Ectodermal cell (in vitro differentiated cells): ENCODE measurements at regions not wholly inside any gene's neighbourhood (a gene's known extent, or its start where the extent isn't known, plus 50 kb on each side); places are given as distances from the start of the nearest gene placed in this dataset.

Experiments used
- H3K27ac ChIP-seq: 2 replicates; pipeline ENCODE4 v1.7.0; 2013; ENCODE audit warnings: mild to moderate bottlenecking, low read depth, low read length; ENCODE audit not compliant: insufficient read depth, poor library complexity, severe bottlenecking
- H3K27me3 ChIP-seq: 2 replicates; pipeline ENCODE4 v1.7.0; 2013; ENCODE audit warnings: mild to moderate bottlenecking, low read length; ENCODE audit not compliant: insufficient read depth, control insufficient read depth, poor library complexity, severe bottlenecking
- H3K36me3 ChIP-seq: one replicate; pipeline ENCODE4 v1.7.0; 2013; ENCODE audit warnings: low read length; ENCODE audit not compliant: control insufficient read depth, insufficient read depth
- H3K4me1 ChIP-seq: one replicate; pipeline ENCODE4 v1.7.0; 2013; ENCODE audit warnings: low read length; ENCODE audit not compliant: control insufficient read depth, insufficient read depth
- H3K4me3 ChIP-seq: 2 replicates; pipeline ENCODE4 v1.7.0; 2013; ENCODE audit warnings: low read depth, low read length, control low read depth; ENCODE audit not compliant: insufficient read depth
- H3K9me3 ChIP-seq: 2 replicates; pipeline ENCODE4 v1.7.0; 2013; ENCODE audit warnings: mild to moderate bottlenecking, low read length, moderate library complexity; ENCODE audit not compliant: control insufficient read depth
- WGBS, 2 experiments: methylation state at CpG; one replicate each; pipeline ENCODE4 v1.1.7; 2013; ENCODE audit warnings: missing lambda C conversion rate in 2 of 2; 5-methylcytosine and 5-hydroxymethylcytosine counted together

GRCh38 chr3:6510713-6511112 lies 350.2 kb upstream of the GRM7 start:
- no peaks in the 10 kb centered on the region for H3K36me3 ChIP-seq
- no peak overlapping the region for H3K4me3 ChIP-seq
- WGBS, 2 experiments: 100% methylated on average over 1 of the region's 1 CpG; no CpG with 5 or more reads in 1 of the 2 experiments
- no peaks in the 10 kb centered on the region for H3K4me1 ChIP-seq
- H3K9me3 ChIP-seq: no peaks in the 10 kb centered on the region
- no peaks in the 10 kb centered on the region for H3K27me3 ChIP-seq
- H3K27ac ChIP-seq: no peak overlapping the region

DNA sequence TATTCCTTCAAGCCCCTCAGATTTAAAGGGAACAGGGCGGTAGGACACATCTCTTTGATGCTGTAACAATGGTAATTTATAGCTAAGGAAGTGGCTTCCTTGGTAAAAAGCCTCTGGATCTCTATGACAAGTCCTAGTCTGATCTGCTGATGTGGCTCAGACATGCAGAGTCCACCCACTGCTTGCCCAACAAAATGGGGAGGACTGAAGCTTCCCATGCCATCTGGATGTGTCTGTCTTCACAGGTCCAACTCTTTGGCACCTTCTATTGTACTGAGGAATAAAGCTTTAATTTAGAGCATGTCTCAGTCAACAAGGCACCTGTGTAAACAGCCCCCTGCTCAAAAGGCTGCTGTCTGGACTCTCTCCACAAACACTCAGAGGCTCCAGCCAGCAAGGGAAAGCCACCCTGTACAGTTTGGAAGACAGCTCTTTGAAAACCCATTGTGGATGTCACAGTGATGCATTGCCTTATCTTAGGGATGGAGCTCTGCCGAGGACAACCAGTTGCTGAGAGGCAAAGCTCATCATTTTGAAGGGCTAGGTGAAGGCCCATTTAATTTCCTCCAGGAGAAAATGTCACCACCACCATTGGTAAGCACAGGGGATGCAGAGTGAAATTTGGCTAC lies 348.6 kb upstream of the GRM7 start:
- WGBS, 2 experiments: 85 to 92% methylated on average over 2 of the region's 2 CpGs
- Histone ChIP-seq H3K27me3 (no peaks in the 10 kb centered on the region), H3K4me1 (no peaks in the 10 kb centered on the region), H3K9me3 (no peaks in the 10 kb centered on the region), H3K4me3 (no peak overlapping the region), H3K36me3 (no peaks in the 10 kb centered on the region), H3K27ac (no peak overlapping the region)

DNA sequence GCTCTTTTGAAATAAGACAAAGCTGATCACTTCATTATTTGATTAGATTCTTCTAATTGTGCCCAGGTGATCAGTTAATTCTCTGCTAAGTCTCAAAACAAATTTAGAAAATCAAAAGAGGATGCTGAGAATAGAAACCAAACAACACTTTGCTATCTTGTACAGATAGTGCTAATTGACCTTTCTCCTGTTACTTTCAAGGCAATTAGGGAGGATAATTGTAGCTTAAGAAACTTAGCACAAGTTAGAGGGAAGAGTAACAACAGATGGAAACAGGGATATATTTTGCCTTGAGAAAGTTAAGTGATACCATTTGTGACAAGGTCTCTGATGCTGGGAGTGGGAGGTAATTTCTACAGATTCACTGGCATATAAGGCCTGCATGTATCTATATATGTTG lies 344.8 kb upstream of the GRM7 start:
- Histone ChIP-seq H3K9me3 (no peaks in the 10 kb centered on the region), H3K36me3 (no peaks in the 10 kb centered on the region), H3K4me3 (no peak overlapping the region), H3K4me1 (no peaks in the 10 kb centered on the region), H3K27me3 (no peaks in the 10 kb centered on the region), H3K27ac (no peak overlapping the region)

- no peak overlapping the region for H3K27ac ChIP-seq
- no peaks in the 10 kb centered on the region for H3K36me3 ChIP-seq
- H3K4me1 ChIP-seq: no peaks in the 10 kb centered on the region
- WGBS, 2 experiments: 96 to 98% methylated on average over 2 of the region's 2 CpGs
- no peaks in the 10 kb centered on the region for H3K27me3 ChIP-seq
- no peaks in the 10 kb centered on the region for H3K9me3 ChIP-seq
- H3K4me3 ChIP-seq: no peak overlapping the region
Observed at GRCh38 chr3:6516694-6517093, 344.2 kb upstream of the GRM7 start.

DNA sequence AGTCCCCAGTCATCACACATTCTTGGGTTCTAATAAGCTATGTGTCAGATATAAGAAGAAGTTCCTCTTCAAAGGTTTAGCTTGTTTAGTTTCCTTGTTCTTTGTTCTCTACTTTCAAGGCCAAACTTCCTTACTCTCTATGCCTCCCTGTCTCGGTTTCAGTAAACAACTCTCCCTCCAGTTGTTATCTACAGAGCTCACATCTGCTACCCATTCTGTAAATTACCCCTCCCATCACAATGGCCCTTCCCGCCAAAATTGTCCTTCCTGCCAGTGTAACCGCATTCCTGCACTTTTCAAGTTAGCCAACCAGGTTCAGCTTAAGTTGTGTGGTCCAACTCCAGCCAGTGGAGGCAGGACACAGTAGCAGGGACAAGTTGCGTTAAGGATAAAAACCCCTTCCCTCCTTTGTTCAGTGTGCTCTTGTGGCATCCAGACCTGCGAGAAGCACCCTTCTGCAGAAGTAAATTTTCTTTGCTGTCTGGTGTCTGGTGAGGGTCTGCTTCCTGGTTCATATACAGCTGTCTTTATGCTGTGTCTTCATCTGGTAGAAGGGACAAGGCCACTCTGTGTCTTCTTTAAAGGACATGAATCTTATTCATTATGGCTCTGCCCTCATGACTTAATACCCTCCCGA lies 342.1 kb upstream of the GRM7 start:
- WGBS, 2 experiments: 91 to 93% methylated on average over 5 to 6 of the region's 6 CpGs
- H3K4me1 ChIP-seq: no peaks in the 10 kb centered on the region
- H3K9me3 ChIP-seq: no peaks in the 10 kb centered on the region
- no peaks in the 10 kb centered on the region for H3K27me3 ChIP-seq
- H3K27ac ChIP-seq: no peak overlapping the region
- no peak overlapping the region for H3K4me3 ChIP-seq
- H3K36me3 ChIP-seq: no peaks in the 10 kb centered on the region

DNA sequence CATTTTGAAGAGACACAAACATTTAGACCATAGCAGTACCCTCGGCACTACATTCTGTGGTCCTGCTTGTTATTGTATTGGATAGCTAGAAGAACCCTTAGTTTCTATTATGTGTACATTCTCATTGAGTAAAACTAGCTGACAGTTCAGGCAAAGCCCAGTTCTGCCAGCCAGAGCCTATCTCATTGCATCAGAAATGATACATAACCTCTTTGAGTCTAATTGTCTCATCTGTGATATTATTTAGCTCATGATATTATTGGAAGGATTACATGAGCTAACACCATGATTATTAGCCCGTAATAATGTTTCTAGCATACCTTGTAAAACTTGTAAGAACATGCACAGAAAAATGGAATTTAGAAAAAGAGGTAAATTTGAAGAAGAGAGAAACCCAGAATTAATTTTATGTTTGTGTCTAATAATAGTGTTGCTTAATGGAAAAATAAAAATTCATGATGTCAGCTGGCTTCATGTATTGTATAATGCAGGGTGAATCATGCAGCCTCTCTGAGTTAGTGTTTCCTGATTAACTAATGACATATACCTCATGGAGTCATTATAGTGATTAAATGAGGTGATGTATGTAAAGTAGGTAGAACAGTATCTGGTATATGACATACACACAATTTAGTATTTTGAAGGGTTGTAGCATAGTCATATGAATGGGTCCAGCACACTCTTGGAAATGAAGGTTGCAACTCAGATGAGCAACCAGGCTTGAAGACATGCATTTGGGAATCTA lies 339.4 kb upstream of the GRM7 start:
- H3K27me3 ChIP-seq: no peaks in the 10 kb centered on the region
- H3K9me3 ChIP-seq: no peaks in the 10 kb centered on the region
- H3K27ac ChIP-seq: no peak overlapping the region
- no peaks in the 10 kb centered on the region for H3K36me3 ChIP-seq
- H3K4me1 ChIP-seq: no peaks in the 10 kb centered on the region
- no peak overlapping the region for H3K4me3 ChIP-seq
- WGBS, 2 experiments: 93 to 100% methylated on average over 1 to 2 of the region's 2 CpGs

- H3K36me3 ChIP-seq: no peaks in the 10 kb centered on the region
- H3K27ac ChIP-seq: no peak overlapping the region
- no peak overlapping the region for H3K4me3 ChIP-seq
- no peaks in the 10 kb centered on the region for H3K4me1 ChIP-seq
- H3K9me3 ChIP-seq: no peaks in the 10 kb centered on the region
- H3K27me3 ChIP-seq: no peaks in the 10 kb centered on the region
Observed at GRCh38 chr3:6522191-6522590, 338.7 kb upstream of the GRM7 start.

DNA sequence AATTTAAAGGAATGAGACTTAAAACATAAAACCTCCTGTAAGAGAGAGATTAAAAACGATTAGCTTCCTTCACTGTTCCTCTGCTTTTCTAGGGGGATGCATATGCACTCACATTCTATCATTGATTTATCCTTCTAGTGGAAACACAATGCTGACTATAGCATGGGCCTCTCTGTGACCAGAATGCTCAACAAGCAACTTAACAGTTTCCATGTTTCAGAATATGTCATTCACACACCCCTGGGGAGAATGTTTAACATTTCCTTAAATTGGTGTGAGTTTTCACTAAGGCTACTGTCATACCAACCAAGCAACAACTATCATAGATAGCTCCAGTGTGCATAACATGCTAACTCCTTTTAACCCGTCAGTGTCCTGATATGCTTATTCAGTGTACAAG lies 337.9 kb upstream of the GRM7 start:
- no peak overlapping the region for H3K27ac ChIP-seq
- H3K4me3 ChIP-seq: no peak overlapping the region
- H3K27me3 ChIP-seq: no peaks in the 10 kb centered on the region
- H3K9me3 ChIP-seq: no peaks in the 10 kb centered on the region
- H3K4me1 ChIP-seq: no peaks in the 10 kb centered on the region
- H3K36me3 ChIP-seq: no peaks in the 10 kb centered on the region
- WGBS, 2 experiments: 90 to 100% methylated on average over 1 to 2 of the region's 2 CpGs

- Histone ChIP-seq H3K27ac (no peak overlapping the region), H3K9me3 (no peaks in the 10 kb centered on the region), H3K27me3 (no peaks in the 10 kb centered on the region), H3K36me3 (no peaks in the 10 kb centered on the region), H3K4me1 (no peaks in the 10 kb centered on the region), H3K4me3 (no peak overlapping the region)
- WGBS, 2 experiments: no CpG with 5 or more reads among the region's 1 CpG
Observed at GRCh38 chr3:6524479-6524878, 336.4 kb upstream of the GRM7 start.

DNA sequence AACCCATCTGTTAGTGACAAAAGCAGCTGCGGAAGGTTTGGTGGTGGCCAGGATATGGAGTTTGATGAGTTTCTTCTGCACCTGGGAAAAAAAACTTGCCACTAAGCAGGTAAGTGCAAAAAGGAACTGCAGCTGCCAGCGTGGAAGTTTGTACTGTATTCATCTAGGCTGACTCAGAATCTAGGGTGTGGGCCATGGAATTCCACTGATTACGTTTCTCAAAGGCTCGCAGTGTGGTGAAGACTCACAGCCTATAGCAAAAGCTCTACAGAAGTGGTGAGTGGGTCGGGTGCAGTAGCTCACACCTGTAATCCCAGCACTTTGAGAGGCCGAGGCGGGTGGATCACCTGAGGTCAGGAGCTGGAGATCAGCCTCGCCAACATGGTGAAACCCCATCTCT lies 334.6 kb upstream of the GRM7 start:
- WGBS, 2 experiments: 94 to 95% methylated on average over 8 of the region's 8 CpGs
- Histone ChIP-seq H3K27ac (no peak overlapping the region), H3K27me3 (no peaks in the 10 kb centered on the region), H3K4me1 (no peaks in the 10 kb centered on the region), H3K4me3 (no peak overlapping the region), H3K9me3 (no peaks in the 10 kb centered on the region), H3K36me3 (no peaks in the 10 kb centered on the region)
